GM18519 (cell line): ENCODE measurements at regions not wholly inside any gene's neighbourhood (a gene's known extent, or its start where the extent isn't known, plus 50 kb on each side); places are given as distances from the start of the nearest gene placed in this dataset.

Experiments used
- ATAC-seq: cut with Tn5 transposase; IDR thresholded peaks from one replicate; pipeline ENCODE4 v1.9.1; 2021; ENCODE audit warnings: mild to moderate bottlenecking, moderate library complexity; ENCODE audit not compliant: unreplicated experiment, low FRiP score

- no peak for ATAC-seq
Measured at GRCh38 chr4:180751009-180751408, 1492.2 kb upstream of the TENM3 start.

DNA sequence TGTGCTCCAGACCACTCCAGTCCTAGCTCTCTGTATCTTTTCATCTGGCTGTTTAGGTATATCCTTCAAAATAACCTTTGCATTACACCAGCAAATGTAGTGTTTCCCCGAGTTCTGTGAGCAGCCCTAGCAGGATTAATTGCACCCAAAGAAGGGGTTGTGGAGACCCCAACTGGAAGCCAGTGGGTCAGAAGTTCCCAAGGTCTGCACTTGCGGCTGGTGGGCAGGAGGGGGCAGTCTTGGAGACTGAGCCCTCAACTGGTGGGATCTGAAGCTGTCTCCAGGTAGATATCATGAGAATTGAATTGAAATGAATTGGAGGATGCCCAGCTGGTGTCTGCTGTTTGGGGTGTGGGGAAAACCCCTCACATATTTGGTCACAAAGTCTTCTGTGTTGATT is 1485.3 kb upstream of the TENM3 start:
- no peak for ATAC-seq

GRCh38 chr4:180766045-180766444 is 1477.2 kb upstream of the TENM3 start:
- no peak for ATAC-seq

- no peak for ATAC-seq
Measured at GRCh38 chr4:180766944-180767729, 1476.1 kb upstream of the TENM3 start.

DNA sequence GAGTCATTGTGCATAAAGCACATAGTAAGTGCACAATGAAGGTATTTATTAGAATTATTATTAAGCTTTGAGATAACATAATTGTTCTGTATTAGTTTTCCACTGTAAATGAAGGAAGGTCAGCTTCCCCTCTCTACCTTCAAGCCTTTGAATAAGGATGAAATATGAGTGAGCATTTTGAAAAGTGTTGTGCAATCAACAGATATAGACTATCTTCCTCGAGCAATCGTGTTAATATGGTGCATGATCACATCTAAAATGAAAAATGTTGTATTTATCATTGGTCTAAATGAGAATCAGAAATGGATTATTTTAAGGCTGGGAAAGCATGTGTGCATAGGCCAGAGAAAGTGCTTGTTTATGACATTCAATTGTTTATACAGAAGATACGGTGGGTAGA is 1474.6 kb upstream of the TENM3 start:
- no peak for ATAC-seq

DNA sequence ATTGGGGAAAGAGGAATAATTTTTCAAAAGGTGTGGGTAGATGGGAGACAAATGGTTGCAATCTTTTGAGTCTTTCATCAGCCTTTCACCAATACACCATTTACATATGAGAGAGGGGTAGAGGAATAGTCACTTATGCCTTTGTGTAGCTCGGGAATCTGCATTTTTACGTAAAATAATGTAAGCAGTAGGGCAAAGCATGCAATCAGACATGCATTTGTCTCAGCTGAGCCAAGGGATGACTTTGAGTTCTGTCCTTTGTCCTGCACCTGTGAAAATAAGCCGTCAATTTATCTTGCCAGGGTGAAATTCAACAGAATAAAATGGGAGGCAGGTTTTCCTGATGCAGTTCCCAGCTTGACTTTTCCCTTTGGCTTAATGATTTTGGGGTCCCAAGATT is 1473.4 kb upstream of the TENM3 start:
- ATAC-seq, result no peak

DNA sequence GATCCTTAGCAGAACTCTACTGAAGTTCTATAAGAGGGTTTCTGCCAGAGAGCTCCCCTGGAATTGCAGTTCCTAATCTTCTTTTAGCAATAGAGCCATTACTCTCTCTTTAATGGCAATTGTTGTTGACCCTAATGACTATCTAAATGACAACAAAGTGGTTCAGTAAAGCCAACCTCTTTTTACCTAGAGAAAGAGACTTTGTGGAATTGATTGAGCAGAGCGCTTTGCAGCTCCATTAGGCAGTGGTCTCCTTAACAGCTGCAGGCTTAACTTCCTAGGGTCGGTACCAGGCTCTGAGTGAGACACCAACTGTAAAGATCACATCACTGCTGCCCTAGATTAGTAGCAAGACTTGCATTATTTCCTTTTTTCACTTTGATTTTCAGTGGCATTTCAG is 1472.9 kb upstream of the TENM3 start:
- ATAC-seq, result no peak

DNA sequence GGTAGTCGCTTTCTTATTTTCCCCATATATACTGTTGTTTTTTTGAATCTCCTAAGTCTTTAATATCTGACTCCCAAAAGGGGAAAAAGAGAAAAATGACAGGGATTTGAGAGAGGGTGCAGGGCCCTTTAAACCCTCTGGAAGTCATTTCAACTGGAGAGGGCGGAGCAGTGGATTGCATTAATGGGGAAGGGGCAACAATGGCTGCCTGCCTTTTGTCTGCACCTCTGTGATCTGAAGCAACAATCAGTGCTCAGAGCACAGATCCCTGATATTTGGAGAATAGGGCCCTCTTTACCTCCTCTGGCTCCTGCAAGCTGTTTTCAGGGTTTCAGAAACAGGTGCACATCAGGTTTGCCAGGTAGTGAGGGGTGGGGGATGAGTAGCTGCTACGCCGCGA is 1458.3 kb upstream of the TENM3 start:
- ATAC-seq, result no peak

GRCh38 chr4:180788729-180789128 is 1454.5 kb upstream of the TENM3 start:
- ATAC-seq, result no peak

DNA sequence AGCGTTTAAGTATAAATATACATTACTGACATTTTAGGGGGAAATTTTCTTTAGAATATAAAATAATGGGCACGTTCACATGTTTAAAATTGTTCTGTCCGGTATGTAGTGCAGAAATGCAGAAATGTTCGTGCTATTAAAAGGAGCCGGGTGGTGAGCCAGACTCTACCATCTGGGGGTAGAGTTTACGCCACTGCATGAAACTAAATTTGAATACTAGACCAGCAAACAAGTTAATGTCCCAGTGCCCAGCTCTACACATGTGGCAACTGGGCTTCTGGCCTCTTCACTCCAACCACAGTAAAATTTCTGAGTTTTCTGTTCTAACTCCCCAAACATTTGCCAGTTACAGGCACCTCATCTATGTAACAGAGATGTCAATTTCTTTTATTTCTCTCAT is 1453.3 kb upstream of the TENM3 start:
- ATAC-seq, result no peak

GRCh38 chr4:180790471-180790870 is 1452.7 kb upstream of the TENM3 start:
- ATAC-seq, result no peak

- no peak for ATAC-seq
Measured at GRCh38 chr4:180792541-180792940, 1450.7 kb upstream of the TENM3 start.

- ATAC-seq, result no peak
Measured at GRCh38 chr4:180794333-180794732, 1448.9 kb upstream of the TENM3 start.

DNA sequence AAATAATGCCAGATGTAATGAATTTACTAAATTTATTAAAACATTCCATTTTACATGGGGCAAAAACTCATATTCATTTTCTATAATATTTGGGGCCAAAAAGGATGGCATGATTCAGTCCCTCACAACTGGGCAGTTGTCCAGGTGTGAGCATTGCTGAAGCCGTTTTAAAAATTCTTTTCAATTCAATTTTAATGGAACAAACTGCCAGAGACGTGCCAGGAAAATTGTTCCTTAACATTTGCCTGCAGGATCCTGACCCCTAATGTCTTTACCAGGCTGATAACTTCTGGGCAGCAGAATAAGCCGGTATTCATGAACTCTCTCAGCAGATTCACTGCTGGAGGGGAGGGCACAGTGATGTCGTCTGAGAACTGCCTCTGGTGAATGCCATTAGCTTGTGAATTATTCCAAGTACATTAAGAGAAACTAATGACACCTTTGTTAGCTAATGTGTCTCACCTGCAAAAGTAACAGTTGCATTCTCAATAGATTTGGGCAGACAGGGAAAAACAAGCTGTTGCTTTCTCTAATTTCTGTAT is 1445.1 kb upstream of the TENM3 start:
- ATAC-seq, result no peak

- ATAC-seq, result no peak
Measured at GRCh38 chr4:180799798-180800197, 1443.4 kb upstream of the TENM3 start.

DNA sequence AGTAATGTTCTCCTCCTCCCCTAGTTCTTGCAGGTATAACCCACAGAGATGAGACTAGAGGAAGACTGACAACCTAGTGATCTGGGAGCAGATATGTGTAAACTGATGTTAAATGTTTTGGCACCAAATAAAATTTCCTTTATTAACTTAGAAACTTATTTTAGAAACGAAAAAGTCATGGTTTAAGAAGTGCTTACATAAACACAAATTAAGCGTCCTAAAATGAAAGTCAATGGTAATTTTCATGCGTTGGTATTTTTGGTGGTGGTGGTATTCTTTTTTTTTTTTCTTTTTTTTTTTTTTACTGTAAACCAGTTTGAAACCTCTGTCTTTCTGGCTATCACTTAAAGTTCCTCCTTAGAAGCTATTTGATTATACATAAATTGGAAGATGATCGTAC is 1438.1 kb upstream of the TENM3 start:
- no peak for ATAC-seq

GRCh38 chr4:180808862-180809261 is 1434.3 kb upstream of the TENM3 start:
- no peak for ATAC-seq

DNA sequence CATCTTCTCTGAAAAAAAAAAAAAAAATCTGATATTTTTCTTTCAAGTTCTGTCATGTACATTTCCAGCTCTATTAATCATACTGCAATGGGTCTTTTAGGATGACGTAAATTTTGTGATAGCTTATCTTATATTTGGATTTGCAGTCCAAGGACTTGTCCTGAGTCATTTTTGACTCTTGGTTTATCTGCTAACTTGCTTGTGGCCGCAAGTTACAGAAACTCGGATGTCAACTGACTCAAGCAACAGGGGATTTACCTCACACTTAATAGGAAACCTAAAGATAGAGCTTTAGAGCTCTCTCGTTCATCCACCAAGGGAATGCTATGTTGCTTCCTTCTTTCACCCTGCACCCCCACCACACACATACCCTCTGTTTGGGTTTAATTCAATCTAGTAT is 1433.8 kb upstream of the TENM3 start:
- no peak for ATAC-seq

- no peak for ATAC-seq
Measured at GRCh38 chr4:180810581-180810980, 1432.6 kb upstream of the TENM3 start.

DNA sequence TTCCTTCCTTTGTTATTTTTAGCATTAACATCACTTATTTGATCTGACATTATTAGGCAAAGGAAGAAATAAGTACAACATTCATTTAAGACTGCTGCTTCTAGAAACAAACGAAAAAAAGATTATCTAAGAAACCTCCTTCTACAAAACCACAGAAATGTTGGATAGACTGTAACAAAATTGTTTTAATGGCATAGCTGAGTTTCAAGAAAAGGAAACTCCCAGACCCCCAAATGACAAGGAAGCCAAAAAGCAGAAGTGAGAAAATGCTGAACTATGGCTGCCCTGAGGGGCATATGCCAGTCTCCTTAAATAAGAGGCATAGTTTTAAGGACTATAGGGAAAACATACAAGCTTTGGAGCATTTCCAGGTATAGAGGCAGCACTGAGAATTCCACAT is 1431.6 kb upstream of the TENM3 start:
- ATAC-seq, result no peak

DNA sequence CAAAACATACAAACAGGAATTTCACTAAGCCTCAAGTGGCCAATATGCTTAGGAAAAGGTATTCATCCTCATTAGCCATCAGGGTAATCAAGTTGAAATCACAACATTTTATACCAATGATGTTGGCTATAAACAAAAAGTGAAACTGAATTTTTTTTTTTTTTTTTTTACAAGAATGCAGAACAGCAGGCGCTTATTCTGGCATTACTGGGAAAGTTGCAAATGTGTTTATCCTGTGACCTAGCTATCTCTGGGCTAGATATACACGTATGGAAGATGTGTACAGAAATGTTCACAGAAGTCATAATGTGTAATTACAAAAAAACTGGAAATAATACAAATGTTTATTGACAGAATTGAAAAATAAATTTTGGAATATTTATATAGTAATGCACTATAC is 1430.4 kb upstream of the TENM3 start:
- no peak for ATAC-seq

DNA sequence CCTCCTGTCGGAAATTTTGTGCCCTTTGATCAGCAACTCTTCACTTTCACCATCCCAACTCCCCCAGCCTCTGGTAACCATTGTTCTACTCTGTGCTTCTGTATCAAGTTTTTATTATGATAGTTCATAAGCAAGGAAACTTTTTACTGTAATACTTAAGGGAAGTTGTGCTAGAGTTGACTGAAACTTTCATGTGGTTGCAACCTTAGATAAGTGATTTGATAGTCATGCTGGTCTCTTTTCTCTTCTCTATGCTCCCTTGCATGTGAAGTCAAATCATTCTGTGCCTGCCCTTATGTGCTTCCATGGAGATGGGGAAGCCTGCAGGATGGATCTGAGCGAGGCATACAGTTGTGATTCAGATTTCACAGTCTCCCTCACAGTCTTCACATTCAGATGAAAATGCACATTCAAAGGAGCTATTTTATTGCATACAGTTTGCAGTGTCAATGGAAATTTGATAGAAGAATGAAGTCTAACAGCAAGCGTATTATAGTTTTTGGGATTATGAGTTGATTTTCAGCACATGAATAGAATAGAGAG is 1428.3 kb upstream of the TENM3 start:
- no peak for ATAC-seq
